DOHH2 (cell line): ENCODE measurements at regions not wholly inside any gene's neighbourhood (a gene's known extent, or its start where the extent isn't known, plus 50 kb on each side); places are given as distances from the start of the nearest gene placed in this dataset.

ENCODE experiments used
- EZH2phosphoT487 ChIP-seq: fragments of 200-600 bp; sonication (generic); IDR thresholded peaks from 2 replicates; pipeline ENCODE4 v1.6.1; 2017; ENCODE audit warnings: borderline replicate concordance, mild to moderate bottlenecking, antibody characterized with exemption, low read length, moderate library complexity, mixed read lengths
- TF ChIP-seq, protein P1 (sequence below): fragments of 200-600 bp; sonication (generic); IDR thresholded peaks from one replicate; pipeline ENCODE4 v1.5.1; 2014; ENCODE audit warnings: antibody characterized with exemption, mild to moderate bottlenecking, low read depth, low read length; ENCODE audit not compliant: poor library complexity, severe bottlenecking

DNA sequence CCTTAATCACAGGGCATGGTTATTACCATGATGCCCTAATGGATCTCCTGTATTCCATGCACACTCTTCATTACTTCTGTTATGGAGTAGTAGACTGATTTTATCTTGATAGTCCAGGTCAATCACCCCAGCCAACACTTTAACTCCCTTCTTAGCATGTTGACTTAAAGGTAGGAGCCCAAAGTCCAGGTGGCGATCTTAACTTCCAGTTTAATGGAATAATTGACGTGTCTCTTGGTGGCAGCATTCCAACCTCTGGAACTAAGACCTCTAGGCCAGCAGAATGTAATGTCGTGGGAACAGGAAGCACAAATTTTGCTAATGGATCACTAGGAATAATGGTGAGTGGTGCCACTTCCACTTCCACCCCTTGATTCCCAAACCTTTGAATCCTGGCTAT lies 687.2 kb upstream of the SGO1 start:
- TF ChIP-seq, protein P1, sequence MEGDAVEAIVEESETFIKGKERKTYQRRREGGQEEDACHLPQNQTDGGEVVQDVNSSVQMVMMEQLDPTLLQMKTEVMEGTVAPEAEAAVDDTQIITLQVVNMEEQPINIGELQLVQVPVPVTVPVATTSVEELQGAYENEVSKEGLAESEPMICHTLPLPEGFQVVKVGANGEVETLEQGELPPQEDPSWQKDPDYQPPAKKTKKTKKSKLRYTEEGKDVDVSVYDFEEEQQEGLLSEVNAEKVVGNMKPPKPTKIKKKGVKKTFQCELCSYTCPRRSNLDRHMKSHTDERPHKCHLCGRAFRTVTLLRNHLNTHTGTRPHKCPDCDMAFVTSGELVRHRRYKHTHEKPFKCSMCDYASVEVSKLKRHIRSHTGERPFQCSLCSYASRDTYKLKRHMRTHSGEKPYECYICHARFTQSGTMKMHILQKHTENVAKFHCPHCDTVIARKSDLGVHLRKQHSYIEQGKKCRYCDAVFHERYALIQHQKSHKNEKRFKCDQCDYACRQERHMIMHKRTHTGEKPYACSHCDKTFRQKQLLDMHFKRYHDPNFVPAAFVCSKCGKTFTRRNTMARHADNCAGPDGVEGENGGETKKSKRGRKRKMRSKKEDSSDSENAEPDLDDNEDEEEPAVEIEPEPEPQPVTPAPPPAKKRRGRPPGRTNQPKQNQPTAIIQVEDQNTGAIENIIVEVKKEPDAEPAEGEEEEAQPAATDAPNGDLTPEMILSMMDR = no peak
- TF ChIP-seq EZH2phosphoT487 = no peak
